CMK (cell line): ENCODE measurements at regions not wholly inside any gene's neighbourhood (a gene's known extent, or its start where the extent isn't known, plus 50 kb on each side); places are given as distances from the start of the nearest gene placed in this dataset.
"Not testable (repeated sequence)": the region's sequence is repeated elsewhere in the genome, so short reads cannot be mapped to it uniquely, and the experiment has no call there.

ENCODE experiments used
- DNase-seq: peaks from one replicate; pipeline ENCODE4 v3.0.0-alpha.2; 2010; ENCODE audit warnings: low read depth

- DNase-seq = no peak
Measured at GRCh38 chr3:104396974-104397669, 969.6 kb upstream of the ALCAM start.

GRCh38 chr3:104397713-104398112 is 969.0 kb upstream of the ALCAM start:
- no peak for DNase-seq

- DNase-seq = no peak
Measured at GRCh38 chr3:104402902-104403301, 963.8 kb upstream of the ALCAM start.

GRCh38 chr3:104411757-104412156 is 955.0 kb upstream of the ALCAM start:
- no peak for DNase-seq

- DNase-seq = no peak
Measured at GRCh38 chr3:104412608-104413580, 953.8 kb upstream of the ALCAM start.

GRCh38 chr3:104428337-104428925 is 938.3 kb upstream of the ALCAM start:
- DNase-seq = no peak

GRCh38 chr3:104429727-104430126 is 937.0 kb upstream of the ALCAM start:
- DNase-seq = no peak

- no peak for DNase-seq
Measured at GRCh38 chr3:104436506-104436905, 930.2 kb upstream of the ALCAM start.

GRCh38 chr3:104437131-104437750 is 929.5 kb upstream of the ALCAM start:
- no peak for DNase-seq

- DNase-seq = no peak
Measured at GRCh38 chr3:104437891-104438290, 928.8 kb upstream of the ALCAM start.

- DNase-seq = no peak
Measured at GRCh38 chr3:104438706-104439105, 928.0 kb upstream of the ALCAM start.

GRCh38 chr3:104445252-104445919 is 921.3 kb upstream of the ALCAM start:
- not testable (repeated sequence) for DNase-seq

GRCh38 chr3:104447681-104448080 is 919.0 kb upstream of the ALCAM start:
- no peak for DNase-seq

- no peak for DNase-seq
Measured at GRCh38 chr3:104452697-104453096, 914.0 kb upstream of the ALCAM start.

GRCh38 chr3:104458657-104459056 is 908.1 kb upstream of the ALCAM start:
- DNase-seq = no peak

- DNase-seq = no peak
Measured at GRCh38 chr3:104460477-104461406, 906.0 kb upstream of the ALCAM start.

- no peak for DNase-seq
Measured at GRCh38 chr3:104461431-104461830, 905.3 kb upstream of the ALCAM start.

GRCh38 chr3:104472221-104472620 is 894.5 kb upstream of the ALCAM start:
- DNase-seq = no peak

- DNase-seq = no peak
Measured at GRCh38 chr3:104474011-104474410, 892.7 kb upstream of the ALCAM start.

GRCh38 chr3:104503022-104503421 is 863.7 kb upstream of the ALCAM start:
- DNase-seq = no peak
